ENCODE measurements at regions not wholly inside any gene's neighbourhood (a gene's known extent, or its start where the extent isn't known, plus 50 kb on each side); places are given as distances from the start of the nearest gene placed in this dataset.
A peak's percentile ranks its signal among the peaks of the same experiment; 100 is the strongest.
"Not testable (repeated sequence)": the region's sequence is repeated elsewhere in the genome, so short reads cannot be mapped to it uniquely, and the experiment has no call there.

GRCh38 chr4:158033416-158034120 is 139.3 kb downstream of the GASK1B start:
- peak overlapping the region; percentile 51 for H3K4me3 ChIP-seq
- DNase-seq (ENCODE audit: low spot score), result no peak
- H3K27me3 ChIP-seq (replicated peaks; ENCODE audit: insufficient read depth), result no peaks in the 10 kb centered on the region
- H3K36me3 ChIP-seq, result no peaks in the 10 kb centered on the region
- H3K9me3 ChIP-seq, result no peaks in the 10 kb centered on the region
- peaks cover 4 to 12% of the 10 kb centered on the region in 2 donors for H3K4me1 ChIP-seq (ENCODE audit: control insufficient read depth in 1 of 2, low read depth in 2 of 2)
- peak overlapping the region; percentile 2 to 63 for H3K27ac ChIP-seq
- ATAC-seq (ENCODE audit: insufficient number of reproducible peaks, low FRiP score, low read depth), result peak; percentile 79
- no peak for TF ChIP-seq CTCF (IDR thresholded peaks at IDR 0.05)

GRCh38 chr4:158032733-158033415 is 140.0 kb downstream of the GASK1B start:
- Histone ChIP-seq H3K27ac (peak overlapping the region; percentile 2 to 63), H3K36me3 (no peaks in the 10 kb centered on the region), H3K4me1 (ENCODE audit: control insufficient read depth in 1 of 2, low read depth in 2 of 2) (peaks cover 4 to 12% of the 10 kb centered on the region in 2 donors), H3K9me3 (peaks cover 5% of the 10 kb centered on the region), H3K4me3 (peak overlapping the region; percentile 51), H3K27me3 (replicated peaks; ENCODE audit: insufficient read depth) (no peaks in the 10 kb centered on the region)
- DNase-seq (ENCODE audit: low spot score) (no peak), ATAC-seq (ENCODE audit: insufficient number of reproducible peaks, low FRiP score, low read depth) (no peak)
- TF ChIP-seq CTCF (IDR thresholded peaks at IDR 0.05), result no peak

- not testable (repeated sequence) for H3K27ac ChIP-seq; H3K9me3 ChIP-seq; H3K36me3 ChIP-seq; ATAC-seq (ENCODE audit: insufficient number of reproducible peaks, low FRiP score, low read depth); H3K4me1 ChIP-seq (ENCODE audit: control insufficient read depth in 1 of 2, low read depth in 2 of 2); H3K27me3 ChIP-seq (replicated peaks; ENCODE audit: insufficient read depth); H3K4me3 ChIP-seq; DNase-seq (ENCODE audit: low spot score)
Measured at GRCh38 chr4:158028381-158028780, 144.4 kb downstream of the GASK1B start.

GRCh38 chr4:158025131-158025530 is 147.7 kb downstream of the GASK1B start:
- Histone ChIP-seq H3K36me3 (no peaks in the 10 kb centered on the region), H3K4me3 (no peak overlapping the region), H3K27me3 (replicated peaks; ENCODE audit: insufficient read depth) (no peaks in the 10 kb centered on the region), H3K9me3 (peaks cover 5% of the 10 kb centered on the region), H3K27ac (no peak overlapping the region), H3K4me1 (ENCODE audit: control insufficient read depth in 1 of 2, low read depth in 2 of 2) (peaks cover 10 to 12% of the 10 kb centered on the region in 2 donors)
- ATAC-seq (ENCODE audit: insufficient number of reproducible peaks, low FRiP score, low read depth) (no peak), DNase-seq (ENCODE audit: low spot score) (no peak)
- TF ChIP-seq CTCF (IDR thresholded peaks at IDR 0.05), result no peak

- no peaks in the 10 kb centered on the region for H3K9me3 ChIP-seq
- ATAC-seq (ENCODE audit: insufficient number of reproducible peaks, low FRiP score, low read depth) (peak; percentile 38), DNase-seq (ENCODE audit: low spot score) (no peak)
- no peaks in the 10 kb centered on the region for H3K36me3 ChIP-seq
- H3K4me1 ChIP-seq (ENCODE audit: control insufficient read depth in 1 of 2, low read depth in 2 of 2), result peaks cover 26 to 34% of the 10 kb centered on the region in 2 donors
- peak overlapping the region; percentile 42 to 69 for H3K27ac ChIP-seq
- H3K4me3 ChIP-seq, result peak overlapping the region; percentile 7
- no peak for TF ChIP-seq CTCF (IDR thresholded peaks at IDR 0.05)
- no peaks in the 10 kb centered on the region for H3K27me3 ChIP-seq (replicated peaks; ENCODE audit: insufficient read depth)
Measured at GRCh38 chr4:158020734-158021346, 152.0 kb downstream of the GASK1B start.

Data from thoracic aorta (tissue), 2 donors.